CD4-positive, alpha-beta memory T cell (primary cell): ENCODE measurements at regions not wholly inside any gene's neighbourhood (a gene's known extent, or its start where the extent isn't known, plus 50 kb on each side); places are given as distances from the start of the nearest gene placed in this dataset.
A peak's percentile ranks its signal among the peaks of the same experiment; 100 is the strongest.

Source experiments
- CTCF ChIA-PET: fragments of 350-600 bp; sonication (Branson Sonifier 250); formaldehyde crosslinking; loops from one replicate; lab custom pipeline; 2021; ENCODE audit warnings: inconsistent platforms; ENCODE audit not compliant: partially characterized antibody; lab: Charles Lee
- POLR2A ChIA-PET: fragments of 350-600 bp; sonication (Branson Sonifier 250); formaldehyde crosslinking; loops from one replicate; lab custom pipeline; 2021; ENCODE audit not compliant: partially characterized antibody; lab: Charles Lee
- DNase-seq, 5 donors: peaks; one replicate each; pipeline versions ENCODE4 v3.0.0 to v3.0.0-alpha.2; 2020 to 2022; ENCODE audit warnings: mixed read lengths in 1 of 5
- H3K27ac ChIP-seq: one replicate; pipeline ENCODE4 v1.7.0; 2013; ENCODE audit warnings: low read depth, low read length
- H3K27me3 ChIP-seq: 2 replicates; pipeline ENCODE4 v1.7.0; 2013; ENCODE audit warnings: mild to moderate bottlenecking, low read length, moderate library complexity; ENCODE audit not compliant: insufficient read depth
- H3K36me3 ChIP-seq: 2 replicates; pipeline ENCODE4 v1.7.0; 2013; ENCODE audit warnings: mild to moderate bottlenecking, low read length, moderate library complexity; ENCODE audit not compliant: insufficient read depth
- H3K4me1 ChIP-seq: 2 replicates; pipeline ENCODE4 v1.7.0; 2013; ENCODE audit warnings: mild to moderate bottlenecking, low read length, moderate library complexity; ENCODE audit not compliant: insufficient read depth
- H3K4me3 ChIP-seq, 2 donors: one replicate each; pipeline ENCODE4 v1.7.0; 2013; ENCODE audit warnings: low read length in 2 of 2, mild to moderate bottlenecking in 1 of 2
- H3K9me3 ChIP-seq, 2 donors: one replicate each; pipeline ENCODE4 v1.7.0; 2013; ENCODE audit warnings: low read length in 2 of 2, control low read depth in 1 of 2; ENCODE audit not compliant: control insufficient read depth in 1 of 2
- H3K27ac Mint-ChIP-seq, 7 donors: one replicate each; pipeline ENCODE4 v1.8.0; 2020 to 2021; ENCODE audit warnings: mixed read lengths in 7 of 7, mild to moderate bottlenecking in 6 of 7, inconsistent platforms in 3 of 7, moderate library complexity in 3 of 7
- H3K27me3 Mint-ChIP-seq, 2 donors: one replicate each; pipeline ENCODE4 v1.8.0; 2020 to 2021; ENCODE audit warnings: mixed read lengths in 2 of 2
- H3K36me3 Mint-ChIP-seq, 2 donors: one replicate each; pipeline ENCODE4 v1.8.0; 2020 to 2021; ENCODE audit warnings: mixed read lengths in 2 of 2, inconsistent platforms in 1 of 2, mild to moderate bottlenecking in 1 of 2
- H3K4me1 Mint-ChIP-seq, 4 donors: one replicate each; pipeline ENCODE4 v1.8.0; 2020 to 2021; ENCODE audit warnings: mixed read lengths in 4 of 4, mild to moderate bottlenecking in 1 of 4
- H3K4me3 Mint-ChIP-seq, 8 donors: one replicate each; pipeline ENCODE4 v1.8.0; 2020 to 2021; ENCODE audit warnings: mixed read lengths in 8 of 8, mild to moderate bottlenecking in 7 of 8, moderate library complexity in 6 of 8, inconsistent platforms in 3 of 8
- H3K9me3 Mint-ChIP-seq, 8 donors: one replicate each; pipeline ENCODE4 v1.8.0; 2020 to 2021; ENCODE audit warnings: mixed read lengths in 8 of 8, mild to moderate bottlenecking in 5 of 8, inconsistent platforms in 3 of 8, moderate library complexity in 1 of 8
- intact Hi-C: fragments of 100-400 bp; cut with micrococcal nuclease; formaldehyde crosslinking; loops from one replicate; pipeline ENCODE4 v1.15.1; 2023

DNA sequence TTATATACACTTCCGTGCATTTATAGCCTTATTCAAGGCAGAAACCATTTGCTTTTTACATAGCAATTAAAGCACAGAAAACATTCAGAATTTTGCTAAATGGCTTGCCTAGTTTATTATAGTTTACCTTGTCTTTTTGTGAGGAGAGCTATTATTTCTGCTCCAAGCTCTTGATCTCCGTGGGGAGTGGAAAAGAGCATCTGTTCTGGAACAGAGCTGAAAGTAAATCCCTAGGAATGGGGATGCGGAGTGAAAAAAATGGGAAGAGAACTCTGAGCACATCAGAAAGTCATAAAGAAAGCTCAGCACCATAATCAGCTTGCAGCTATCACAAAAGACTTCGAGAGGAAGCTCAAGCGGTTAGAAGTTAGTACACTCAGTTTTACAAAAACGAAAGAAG lies 1006.7 kb downstream of the ROBO2 start:
- no peaks in the 10 kb centered on the region for H3K27me3 Mint-ChIP-seq
- CTCF ChIA-PET = no interaction called here

DNA sequence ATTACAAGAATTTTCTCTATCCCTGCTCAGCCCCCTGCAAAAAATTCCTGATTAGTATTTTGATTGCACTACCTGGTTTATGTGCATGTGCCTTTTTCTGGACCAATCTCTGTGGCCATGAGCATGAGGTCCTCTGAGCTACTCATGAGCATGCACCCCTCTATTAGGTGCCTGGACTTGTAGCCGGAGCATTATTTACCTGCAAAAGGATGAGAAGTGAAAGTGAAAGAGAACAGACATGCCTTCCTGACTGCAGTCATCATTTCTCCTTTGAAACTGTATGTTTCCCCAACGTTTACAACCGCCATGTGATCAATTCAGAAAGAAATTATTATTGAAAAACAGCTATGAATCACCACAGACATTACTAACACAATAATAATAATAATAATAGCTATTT lies 1008.8 kb downstream of the ROBO2 start:
- Mint-ChIP-seq H3K4me3 (peak overlapping the region in 5 of 8 donors; percentile 22 to 57 (median 56)), H3K27ac (no peak overlapping the region), H3K36me3 (no peaks in the 10 kb centered on the region), H3K4me1 (no peaks in the 10 kb centered on the region), H3K9me3 (peaks cover 0 to 18% (median 9%) of the 10 kb centered on the region in 8 donors), H3K27me3 (no peaks in the 10 kb centered on the region)
- no peaks in the 10 kb centered on the region for H3K27me3 ChIP-seq
- no peaks in the 10 kb centered on the region for H3K4me1 ChIP-seq
- DNase-seq = no peak
- H3K27ac ChIP-seq = no peak overlapping the region
- POLR2A ChIA-PET = no interaction called here
- H3K4me3 ChIP-seq = no peak overlapping the region
- CTCF ChIA-PET = no interaction called here
- H3K9me3 ChIP-seq = no peaks in the 10 kb centered on the region
- intact Hi-C loops = no loop called here
- no peaks in the 10 kb centered on the region for H3K36me3 ChIP-seq

More for the DNA sequence above, 1006.7 kb downstream of the ROBO2 start:
- Mint-ChIP-seq H3K4me1 (no peaks in the 10 kb centered on the region), H3K36me3 (no peaks in the 10 kb centered on the region), H3K9me3 (peaks cover 0 to 13% (median 7%) of the 10 kb centered on the region in 8 donors), H3K27ac (no peak overlapping the region), H3K4me3 (no peak overlapping the region)
- Histone ChIP-seq H3K27ac (no peak overlapping the region), H3K4me3 (no peak overlapping the region), H3K36me3 (no peaks in the 10 kb centered on the region), H3K9me3 (no peaks in the 10 kb centered on the region), H3K27me3 (no peaks in the 10 kb centered on the region), H3K4me1 (no peaks in the 10 kb centered on the region)
- POLR2A ChIA-PET = no interaction called here
- no peak for DNase-seq
- intact Hi-C loops = no loop called here

DNA sequence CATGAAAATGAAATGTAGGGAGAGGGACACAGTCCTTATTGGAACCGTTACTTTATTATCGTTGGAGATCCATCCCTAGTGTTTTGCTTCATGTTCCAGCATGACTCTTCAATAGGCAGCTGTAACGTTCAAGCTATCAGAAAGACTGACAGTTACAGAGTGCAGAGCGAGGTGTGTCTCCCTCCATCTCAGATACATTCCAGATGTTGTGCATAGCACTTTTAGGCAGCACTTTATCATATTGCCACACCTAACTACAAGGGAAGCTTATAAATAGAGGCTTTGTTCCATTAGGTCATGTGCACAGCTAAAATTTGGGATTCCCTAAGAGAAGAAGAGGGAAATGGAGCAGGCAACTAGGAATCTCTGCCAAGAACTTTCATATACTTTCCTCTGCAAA lies 1009.6 kb downstream of the ROBO2 start:
- H3K36me3 Mint-ChIP-seq = no peaks in the 10 kb centered on the region
- Histone ChIP-seq H3K9me3 (no peaks in the 10 kb centered on the region), H3K27me3 (no peaks in the 10 kb centered on the region), H3K4me1 (no peaks in the 10 kb centered on the region), H3K27ac (no peak overlapping the region), H3K4me3 (no peak overlapping the region), H3K36me3 (no peaks in the 10 kb centered on the region)
- no peaks in the 10 kb centered on the region for H3K4me1 Mint-ChIP-seq
- no peak for DNase-seq
- H3K27me3 Mint-ChIP-seq = no peaks in the 10 kb centered on the region
- ChIA-PET CTCF (no interaction called here), POLR2A (no interaction called here)
- intact Hi-C loops = no loop called here
- no peak overlapping the region for H3K27ac Mint-ChIP-seq
- no peak overlapping the region for H3K4me3 Mint-ChIP-seq
- H3K9me3 Mint-ChIP-seq = peaks cover 0 to 15% (median 7%) of the 10 kb centered on the region in 8 donors

DNA sequence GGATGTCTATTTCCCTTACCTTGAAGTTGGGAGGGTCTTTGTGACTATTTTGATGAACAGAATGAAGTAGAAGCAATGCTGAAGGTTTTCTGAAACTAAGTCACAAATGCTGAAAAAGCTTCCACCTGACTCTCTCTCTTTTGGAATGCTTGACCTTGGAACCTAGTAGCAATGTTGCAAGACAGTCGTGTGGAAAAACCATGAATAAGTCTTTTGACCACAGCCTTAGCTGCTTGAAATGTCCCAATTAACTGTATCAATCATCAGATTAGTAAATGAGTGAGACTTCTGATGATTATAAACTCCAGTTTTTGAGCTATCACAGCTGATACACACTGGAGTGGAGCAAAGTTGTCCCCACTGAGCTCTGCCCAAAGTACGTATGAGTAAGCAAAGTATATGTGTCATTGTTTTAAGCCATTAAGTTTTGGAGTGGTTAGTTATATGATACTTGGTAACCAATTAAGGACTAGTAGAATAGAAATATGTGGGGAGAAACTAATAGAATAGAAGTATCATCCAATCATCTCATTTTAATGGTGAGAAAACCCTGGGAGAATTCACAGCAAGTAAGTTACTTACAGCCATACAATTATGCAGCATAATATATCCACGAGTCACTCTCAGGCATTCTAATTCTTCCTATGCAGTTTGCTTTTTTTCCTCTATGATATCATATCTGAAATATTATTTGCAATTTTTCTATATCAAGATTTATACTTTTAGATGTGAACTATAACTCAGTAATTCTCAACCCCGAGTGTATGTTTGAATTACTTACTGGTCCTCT lies 1010.6 kb downstream of the ROBO2 start:
- H3K4me3 ChIP-seq = no peak overlapping the region
- DNase-seq = no peak
- no peak overlapping the region for H3K4me3 Mint-ChIP-seq
- H3K4me1 Mint-ChIP-seq = no peaks in the 10 kb centered on the region
- H3K27ac Mint-ChIP-seq = no peak overlapping the region
- H3K27ac ChIP-seq = no peak overlapping the region
- H3K9me3 ChIP-seq = no peaks in the 10 kb centered on the region
- CTCF ChIA-PET = no interaction called here
- no peaks in the 10 kb centered on the region for H3K27me3 ChIP-seq
- H3K36me3 ChIP-seq = no peaks in the 10 kb centered on the region
- peaks cover 0 to 13% (median 5%) of the 10 kb centered on the region in 8 donors for H3K9me3 Mint-ChIP-seq
- no peaks in the 10 kb centered on the region for H3K4me1 ChIP-seq
- H3K27me3 Mint-ChIP-seq = no peaks in the 10 kb centered on the region
- POLR2A ChIA-PET = no interaction called here
- no peaks in the 10 kb centered on the region for H3K36me3 Mint-ChIP-seq
- intact Hi-C loops = no loop called here

DNA sequence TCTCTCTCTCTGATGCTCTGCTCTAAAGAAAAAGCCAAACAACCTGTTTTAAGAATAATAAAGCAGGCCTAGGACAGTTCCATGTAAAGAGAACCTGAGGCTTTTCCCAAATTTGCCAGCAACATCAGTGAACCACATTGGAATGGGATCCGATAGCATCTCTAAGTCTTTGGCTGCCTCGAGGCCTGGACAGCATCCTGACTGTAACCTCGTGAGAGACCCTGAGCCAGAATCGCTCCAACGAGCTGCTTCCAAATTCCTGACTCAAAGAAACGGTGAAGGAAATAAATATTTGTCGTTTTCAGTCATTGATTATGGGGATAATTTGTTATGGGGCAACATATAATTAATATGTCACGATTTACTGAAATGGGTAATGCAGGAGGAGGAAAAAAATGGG lies 1012.8 kb downstream of the ROBO2 start:
- POLR2A ChIA-PET = no interaction called here
- H3K27ac ChIP-seq = no peak overlapping the region
- Mint-ChIP-seq H3K27ac (no peak overlapping the region), H3K4me1 (no peaks in the 10 kb centered on the region), H3K4me3 (no peak overlapping the region), H3K27me3 (no peaks in the 10 kb centered on the region), H3K9me3 (peaks cover 0 to 15% (median 4%) of the 10 kb centered on the region in 8 donors), H3K36me3 (no peaks in the 10 kb centered on the region)
- intact Hi-C loops = no loop called here
- no peak overlapping the region for H3K4me3 ChIP-seq
- no peak for DNase-seq
- H3K4me1 ChIP-seq = no peaks in the 10 kb centered on the region
- H3K9me3 ChIP-seq = no peaks in the 10 kb centered on the region
- CTCF ChIA-PET = no interaction called here
- H3K36me3 ChIP-seq = no peaks in the 10 kb centered on the region
- no peaks in the 10 kb centered on the region for H3K27me3 ChIP-seq

DNA sequence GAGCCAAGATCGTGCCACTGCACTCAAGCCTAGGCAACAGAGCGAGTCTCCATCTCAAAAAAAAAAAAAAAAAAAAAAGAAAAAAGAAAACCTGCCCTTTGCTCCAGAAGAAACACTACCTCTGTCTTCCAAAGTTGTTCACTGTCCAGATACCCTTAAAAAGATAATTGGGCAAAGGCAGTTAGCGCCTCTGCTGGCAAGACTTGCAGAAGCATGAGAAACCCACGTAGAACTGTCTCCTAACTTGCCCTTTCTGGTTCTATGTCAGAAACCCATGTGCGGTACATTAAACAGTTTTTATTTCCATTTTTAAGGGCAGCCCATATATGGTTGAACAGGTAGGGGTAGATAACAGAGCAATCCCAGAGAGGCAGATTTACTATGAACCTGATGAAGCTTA lies 1026.4 kb downstream of the ROBO2 start:
- peaks cover 0 to 1% of the 10 kb centered on the region in 2 donors for H3K27me3 Mint-ChIP-seq
- H3K27me3 ChIP-seq = no peaks in the 10 kb centered on the region
- no peak overlapping the region for H3K27ac ChIP-seq
- no peaks in the 10 kb centered on the region for H3K9me3 ChIP-seq
- intact Hi-C loops = no loop called here
- peaks cover 3 to 25% (median 7%) of the 10 kb centered on the region in 8 donors for H3K9me3 Mint-ChIP-seq
- H3K4me3 Mint-ChIP-seq = no peak overlapping the region
- DNase-seq = no peak
- no peaks in the 10 kb centered on the region for H3K4me1 Mint-ChIP-seq
- no peak overlapping the region for H3K27ac Mint-ChIP-seq
- no peaks in the 10 kb centered on the region for H3K36me3 Mint-ChIP-seq
- H3K4me3 ChIP-seq = no peak overlapping the region
- CTCF ChIA-PET = no interaction called here
- POLR2A ChIA-PET = no interaction called here
- H3K36me3 ChIP-seq = no peaks in the 10 kb centered on the region
- no peaks in the 10 kb centered on the region for H3K4me1 ChIP-seq

DNA sequence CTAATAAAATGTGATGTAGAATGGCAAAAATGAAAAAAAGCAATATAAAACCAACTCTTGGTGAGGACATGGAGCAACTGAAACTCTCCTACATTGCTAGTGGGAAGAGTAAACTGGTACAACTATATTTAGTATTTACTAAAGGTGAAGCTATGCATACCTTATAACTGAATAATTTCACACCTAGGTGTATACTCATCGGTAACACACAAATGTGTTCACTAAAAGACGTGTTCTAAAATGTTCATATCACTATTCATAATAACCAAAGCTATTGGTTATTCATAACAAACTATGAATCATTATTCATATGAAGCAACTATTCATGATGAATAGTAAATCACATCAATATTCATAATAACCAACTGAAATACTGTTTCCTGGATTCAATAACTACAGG lies 1030.3 kb downstream of the ROBO2 start:
- CTCF ChIA-PET = no interaction called here
- Histone ChIP-seq H3K4me1 (no peaks in the 10 kb centered on the region), H3K27me3 (no peaks in the 10 kb centered on the region), H3K9me3 (no peaks in the 10 kb centered on the region), H3K4me3 (no peak overlapping the region), H3K36me3 (no peaks in the 10 kb centered on the region), H3K27ac (no peak overlapping the region)
- H3K4me3 Mint-ChIP-seq = no peak overlapping the region
- POLR2A ChIA-PET = no interaction called here
- peaks cover 2 to 19% (median 5%) of the 10 kb centered on the region in 8 donors for H3K9me3 Mint-ChIP-seq
- no peak overlapping the region for H3K27ac Mint-ChIP-seq
- intact Hi-C loops = no loop called here
- no peak for DNase-seq
- H3K27me3 Mint-ChIP-seq = peaks cover 0 to 1% of the 10 kb centered on the region in 2 donors
- no peaks in the 10 kb centered on the region for H3K4me1 Mint-ChIP-seq
- H3K36me3 Mint-ChIP-seq = no peaks in the 10 kb centered on the region
